ENCODE measurements at regions not wholly inside any gene's neighbourhood (a gene's known extent, or its start where the extent isn't known, plus 50 kb on each side); places are given as distances from the start of the nearest gene placed in this dataset.

DNA sequence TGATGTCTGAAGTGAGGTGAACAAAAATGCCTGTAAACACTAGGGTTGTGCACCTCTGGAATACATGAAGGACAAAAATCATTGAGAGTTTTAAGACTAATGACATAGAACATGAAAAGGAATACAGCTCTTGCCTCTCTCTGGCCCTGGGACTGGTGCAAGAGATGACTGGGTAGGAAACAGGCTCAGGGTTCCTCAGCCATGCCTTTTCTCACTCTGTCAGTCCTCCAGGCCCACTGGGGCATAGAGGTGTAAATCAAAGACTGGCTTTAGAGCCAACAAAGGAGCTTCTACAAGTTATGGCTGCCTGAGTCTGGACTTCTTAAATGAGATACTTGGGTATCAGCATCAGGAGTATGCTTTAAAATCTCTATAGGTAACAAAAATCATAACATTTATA lies 554.7 kb upstream of the KCNMB2 start:
- no peaks in the 10 kb centered on the region for H3K27me3 ChIP-seq (ENCODE audit: control insufficient read depth in 1 of 2, insufficient read depth in 2 of 2, low read length in 2 of 2)
- no peaks in the 10 kb centered on the region for H3K9me3 ChIP-seq (ENCODE audit: control insufficient read depth in 1 of 2, low read length in 2 of 2)
- H3K9ac ChIP-seq (ENCODE audit: low read depth in 1 of 2, low read length in 2 of 2) = no peak overlapping the region
- H3K36me3 ChIP-seq (ENCODE audit: control insufficient read depth in 1 of 2, insufficient read depth in 2 of 2, low read length in 2 of 2) = no peaks in the 10 kb centered on the region
- no peaks in the 10 kb centered on the region for H3K4me1 ChIP-seq (ENCODE audit: control insufficient read depth in 1 of 2, insufficient read depth in 2 of 2, low read length in 2 of 2)
- no peak overlapping the region for H3K27ac ChIP-seq (ENCODE audit: low read depth, low read length)
- no peak overlapping the region for H3K4me3 ChIP-seq (ENCODE audit: low read depth in 1 of 2, low read length in 2 of 2)

DNA sequence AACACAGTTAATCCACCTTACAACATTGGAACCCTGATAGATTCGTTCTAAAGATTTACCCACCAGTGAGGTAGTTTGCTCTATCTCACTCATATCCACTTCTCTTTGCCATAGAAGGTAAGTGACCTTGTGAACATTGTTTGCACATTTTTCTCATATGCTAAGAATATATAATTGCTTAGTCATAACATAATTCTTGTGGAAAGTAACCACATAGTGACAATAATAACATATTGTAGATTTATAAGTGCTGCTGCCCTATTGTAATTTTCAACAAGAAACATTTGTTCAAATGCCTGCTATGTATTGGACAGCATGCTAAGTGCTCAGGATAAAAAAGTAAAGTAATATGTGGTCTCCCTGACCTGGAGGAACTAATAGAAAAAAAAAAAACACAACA lies 554.2 kb upstream of the KCNMB2 start:
- H3K9me3 ChIP-seq (ENCODE audit: control insufficient read depth in 1 of 2, low read length in 2 of 2) = no peaks in the 10 kb centered on the region
- no peak overlapping the region for H3K27ac ChIP-seq (ENCODE audit: low read depth, low read length)
- H3K27me3 ChIP-seq (ENCODE audit: control insufficient read depth in 1 of 2, insufficient read depth in 2 of 2, low read length in 2 of 2) = no peaks in the 10 kb centered on the region
- H3K9ac ChIP-seq (ENCODE audit: low read depth in 1 of 2, low read length in 2 of 2) = no peak overlapping the region
- no peak overlapping the region for H3K4me3 ChIP-seq (ENCODE audit: low read depth in 1 of 2, low read length in 2 of 2)
- no peaks in the 10 kb centered on the region for H3K4me1 ChIP-seq (ENCODE audit: control insufficient read depth in 1 of 2, insufficient read depth in 2 of 2, low read length in 2 of 2)
- H3K36me3 ChIP-seq (ENCODE audit: control insufficient read depth in 1 of 2, insufficient read depth in 2 of 2, low read length in 2 of 2) = no peaks in the 10 kb centered on the region

DNA sequence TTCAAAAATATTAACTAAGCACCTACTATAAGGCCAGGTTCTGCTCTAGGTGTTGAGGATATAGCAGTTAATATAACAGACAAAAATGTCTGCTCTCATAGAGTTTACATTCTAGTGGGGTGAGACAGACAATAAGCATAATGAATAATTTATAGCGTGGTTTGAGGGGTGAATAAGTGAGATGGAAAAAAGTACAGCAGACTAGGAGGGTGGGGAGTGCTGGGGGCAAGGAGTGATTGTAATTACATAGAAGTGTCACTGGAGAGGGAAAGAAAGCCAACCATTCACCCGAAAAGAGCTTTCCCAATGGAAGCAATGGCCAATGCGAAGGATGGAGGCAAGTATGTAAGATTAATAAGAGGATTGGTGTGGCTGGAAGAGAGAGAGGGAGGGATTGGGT lies 552.9 kb upstream of the KCNMB2 start:
- no peak overlapping the region for H3K4me3 ChIP-seq (ENCODE audit: low read depth in 1 of 2, low read length in 2 of 2)
- no peaks in the 10 kb centered on the region for H3K36me3 ChIP-seq (ENCODE audit: control insufficient read depth in 1 of 2, insufficient read depth in 2 of 2, low read length in 2 of 2)
- no peaks in the 10 kb centered on the region for H3K4me1 ChIP-seq (ENCODE audit: control insufficient read depth in 1 of 2, insufficient read depth in 2 of 2, low read length in 2 of 2)
- no peak overlapping the region for H3K27ac ChIP-seq (ENCODE audit: low read depth, low read length)
- H3K9me3 ChIP-seq (ENCODE audit: control insufficient read depth in 1 of 2, low read length in 2 of 2) = no peaks in the 10 kb centered on the region
- H3K9ac ChIP-seq (ENCODE audit: low read depth in 1 of 2, low read length in 2 of 2) = no peak overlapping the region
- H3K27me3 ChIP-seq (ENCODE audit: control insufficient read depth in 1 of 2, insufficient read depth in 2 of 2, low read length in 2 of 2) = no peaks in the 10 kb centered on the region

DNA sequence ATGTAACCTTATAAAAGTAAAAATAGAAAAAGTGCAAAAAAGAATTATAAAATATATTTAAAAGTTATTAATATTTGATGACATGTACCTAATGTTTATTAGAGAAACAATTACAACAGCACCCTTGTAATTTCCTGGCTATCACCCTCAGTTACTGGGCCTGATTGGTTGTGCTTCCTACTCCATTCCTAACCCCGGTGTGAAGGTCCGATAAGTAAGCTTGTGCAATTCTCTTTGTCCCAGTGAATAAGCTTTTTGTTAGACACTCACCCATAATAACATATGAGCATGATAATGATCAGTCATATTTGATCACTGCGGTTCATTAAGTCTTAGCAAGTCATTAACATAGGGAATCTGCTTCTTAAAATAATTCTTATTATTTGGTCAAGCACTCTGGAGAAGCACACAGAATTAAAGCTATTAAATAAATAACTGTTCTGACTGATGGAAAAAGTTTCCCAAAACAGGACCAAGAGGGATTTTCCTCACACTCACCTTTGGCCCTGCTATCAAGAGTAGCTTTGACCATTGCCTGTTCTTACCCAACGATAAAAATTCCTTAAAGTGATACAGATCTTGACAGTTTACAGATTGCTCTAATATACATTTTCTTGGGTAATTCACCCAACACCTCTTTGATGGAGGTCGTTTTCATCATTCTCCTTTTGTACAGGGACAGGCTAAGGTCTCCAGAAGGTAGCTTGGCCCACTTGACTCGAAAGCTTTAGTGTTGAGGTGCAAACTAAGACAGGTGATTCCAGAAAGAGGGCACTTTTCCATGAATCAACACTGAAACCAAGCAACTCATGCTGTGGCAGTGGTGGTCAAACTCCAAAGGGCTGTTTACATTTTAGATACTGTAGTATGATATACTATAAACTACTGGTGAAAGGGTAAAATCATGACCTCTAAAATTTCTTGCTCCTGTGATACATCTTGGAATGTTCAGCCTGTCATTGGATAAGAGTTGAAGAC lies 543.0 kb upstream of the KCNMB2 start:
- H3K9me3 ChIP-seq (ENCODE audit: control insufficient read depth in 1 of 2, low read length in 2 of 2) = no peaks in the 10 kb centered on the region
- no peaks in the 10 kb centered on the region for H3K4me1 ChIP-seq (ENCODE audit: control insufficient read depth in 1 of 2, insufficient read depth in 2 of 2, low read length in 2 of 2)
- H3K27ac ChIP-seq (ENCODE audit: low read depth, low read length) = no peak overlapping the region
- no peaks in the 10 kb centered on the region for H3K27me3 ChIP-seq (ENCODE audit: control insufficient read depth in 1 of 2, insufficient read depth in 2 of 2, low read length in 2 of 2)
- no peak overlapping the region for H3K9ac ChIP-seq (ENCODE audit: low read depth in 1 of 2, low read length in 2 of 2)
- H3K36me3 ChIP-seq (ENCODE audit: control insufficient read depth in 1 of 2, insufficient read depth in 2 of 2, low read length in 2 of 2) = no peaks in the 10 kb centered on the region
- no peak overlapping the region for H3K4me3 ChIP-seq (ENCODE audit: low read depth in 1 of 2, low read length in 2 of 2)

DNA sequence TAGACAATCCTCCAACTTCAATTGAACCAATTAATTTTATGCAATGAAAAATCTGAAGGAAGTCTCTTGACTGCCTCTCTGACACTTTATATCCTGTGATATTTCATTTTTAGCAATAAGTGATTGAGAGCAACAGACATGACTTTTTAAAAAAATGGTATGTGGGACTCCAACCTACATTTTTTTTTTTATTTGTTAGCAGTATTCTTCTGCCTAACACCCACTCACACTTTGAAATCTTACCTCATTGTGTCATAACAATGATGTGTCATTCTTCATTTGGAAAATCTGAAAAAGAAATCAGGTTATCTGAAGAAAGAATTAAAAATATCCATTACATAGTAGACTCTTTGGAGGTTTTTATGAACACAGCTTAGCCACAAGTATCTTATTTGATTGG lies 541.3 kb upstream of the KCNMB2 start:
- Histone ChIP-seq H3K4me3 (ENCODE audit: low read depth in 1 of 2, low read length in 2 of 2) (no peak overlapping the region), H3K4me1 (ENCODE audit: control insufficient read depth in 1 of 2, insufficient read depth in 2 of 2, low read length in 2 of 2) (no peaks in the 10 kb centered on the region), H3K27ac (ENCODE audit: low read depth, low read length) (no peak overlapping the region), H3K9ac (ENCODE audit: low read depth in 1 of 2, low read length in 2 of 2) (no peak overlapping the region), H3K36me3 (ENCODE audit: control insufficient read depth in 1 of 2, insufficient read depth in 2 of 2, low read length in 2 of 2) (no peaks in the 10 kb centered on the region), H3K9me3 (ENCODE audit: control insufficient read depth in 1 of 2, low read length in 2 of 2) (no peaks in the 10 kb centered on the region), H3K27me3 (ENCODE audit: control insufficient read depth in 1 of 2, insufficient read depth in 2 of 2, low read length in 2 of 2) (no peaks in the 10 kb centered on the region)

DNA sequence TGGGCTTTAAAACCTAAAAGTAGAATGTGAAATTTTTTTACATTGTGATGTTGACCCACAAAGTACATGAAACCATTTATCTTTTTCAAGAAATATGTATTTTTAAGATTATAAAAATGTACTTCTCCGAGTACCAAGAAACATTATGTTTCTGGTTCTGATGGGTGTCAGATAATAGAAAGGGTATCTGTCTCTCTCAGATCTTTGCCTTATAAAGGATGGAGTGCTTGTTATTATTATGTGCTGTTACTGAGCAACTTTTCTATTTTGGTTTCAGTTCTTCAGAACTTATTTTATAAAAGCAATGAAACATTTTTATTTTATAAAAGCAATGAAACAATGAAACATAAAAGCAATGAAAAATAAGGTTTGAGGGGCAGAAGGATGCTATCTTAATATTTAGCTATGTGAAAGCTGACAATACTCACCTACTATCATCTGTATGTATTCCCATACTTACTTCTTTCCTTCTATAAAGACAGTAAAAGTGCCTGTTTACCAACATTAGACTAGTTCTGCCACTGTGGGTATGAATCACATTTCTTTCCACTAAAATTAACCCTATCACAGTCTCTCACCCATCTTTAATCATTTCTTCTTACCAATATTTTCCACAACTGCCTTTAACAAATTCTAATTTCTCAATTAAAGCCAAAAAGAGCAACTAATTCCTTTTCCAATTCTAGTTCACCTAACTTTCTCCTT lies 540.7 kb upstream of the KCNMB2 start:
- Histone ChIP-seq H3K27ac (ENCODE audit: low read depth, low read length) (no peak overlapping the region), H3K9me3 (ENCODE audit: control insufficient read depth in 1 of 2, low read length in 2 of 2) (no peaks in the 10 kb centered on the region), H3K4me1 (ENCODE audit: control insufficient read depth in 1 of 2, insufficient read depth in 2 of 2, low read length in 2 of 2) (no peaks in the 10 kb centered on the region), H3K36me3 (ENCODE audit: control insufficient read depth in 1 of 2, insufficient read depth in 2 of 2, low read length in 2 of 2) (no peaks in the 10 kb centered on the region), H3K9ac (ENCODE audit: low read depth in 1 of 2, low read length in 2 of 2) (no peak overlapping the region), H3K4me3 (ENCODE audit: low read depth in 1 of 2, low read length in 2 of 2) (no peak overlapping the region), H3K27me3 (ENCODE audit: control insufficient read depth in 1 of 2, insufficient read depth in 2 of 2, low read length in 2 of 2) (no peaks in the 10 kb centered on the region)

DNA sequence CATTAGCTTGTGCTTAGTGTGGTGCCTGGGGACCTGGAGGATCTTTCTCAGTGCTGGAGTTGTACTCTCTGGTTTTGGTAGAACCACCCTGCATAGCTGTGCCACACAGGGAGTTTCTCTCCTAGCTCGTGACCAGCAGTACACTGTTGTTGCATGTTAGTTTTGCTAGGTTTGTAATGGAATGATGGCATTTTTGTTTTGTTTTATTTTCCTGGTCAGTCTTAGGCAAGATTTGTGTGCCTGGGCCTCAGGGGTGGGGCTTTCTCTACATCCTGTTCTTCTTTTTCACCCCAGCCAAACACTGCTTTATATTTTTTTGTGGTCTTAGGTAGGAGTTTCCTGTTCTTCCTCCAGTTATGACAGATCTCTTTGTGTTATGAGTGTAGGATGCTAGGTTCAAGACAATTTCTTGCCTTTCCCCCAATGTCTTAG lies 534.5 kb upstream of the KCNMB2 start:
- Histone ChIP-seq H3K27ac (ENCODE audit: low read depth, low read length) (no peak overlapping the region), H3K9me3 (ENCODE audit: control insufficient read depth in 1 of 2, low read length in 2 of 2) (no peaks in the 10 kb centered on the region), H3K27me3 (ENCODE audit: control insufficient read depth in 1 of 2, insufficient read depth in 2 of 2, low read length in 2 of 2) (no peaks in the 10 kb centered on the region), H3K9ac (ENCODE audit: low read depth in 1 of 2, low read length in 2 of 2) (no peak overlapping the region), H3K36me3 (ENCODE audit: control insufficient read depth in 1 of 2, insufficient read depth in 2 of 2, low read length in 2 of 2) (no peaks in the 10 kb centered on the region), H3K4me1 (ENCODE audit: control insufficient read depth in 1 of 2, insufficient read depth in 2 of 2, low read length in 2 of 2) (no peaks in the 10 kb centered on the region), H3K4me3 (ENCODE audit: low read depth in 1 of 2, low read length in 2 of 2) (no peak overlapping the region)

DNA sequence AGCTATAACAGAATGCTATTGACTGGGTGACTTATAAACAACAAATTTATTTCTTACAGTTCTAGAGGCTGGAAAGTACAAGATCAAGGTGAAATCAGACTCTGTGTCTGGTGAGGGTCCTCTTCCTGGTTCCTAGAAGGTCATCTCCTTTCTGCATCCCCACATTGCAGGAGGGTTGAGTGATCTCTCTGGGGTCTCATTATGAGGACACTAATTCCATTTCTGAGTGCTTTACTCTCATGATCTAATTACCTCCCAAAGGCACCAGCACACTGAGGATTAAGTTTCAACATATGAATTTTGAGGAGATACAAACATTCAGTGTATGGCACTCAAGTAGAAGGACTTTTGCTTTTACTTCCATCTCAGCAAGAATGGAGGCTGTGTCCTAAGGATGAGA lies 534.1 kb upstream of the KCNMB2 start:
- H3K27me3 ChIP-seq (ENCODE audit: control insufficient read depth in 1 of 2, insufficient read depth in 2 of 2, low read length in 2 of 2) = no peaks in the 10 kb centered on the region
- H3K4me3 ChIP-seq (ENCODE audit: low read depth in 1 of 2, low read length in 2 of 2) = no peak overlapping the region
- H3K9me3 ChIP-seq (ENCODE audit: control insufficient read depth in 1 of 2, low read length in 2 of 2) = no peaks in the 10 kb centered on the region
- no peak overlapping the region for H3K27ac ChIP-seq (ENCODE audit: low read depth, low read length)
- H3K4me1 ChIP-seq (ENCODE audit: control insufficient read depth in 1 of 2, insufficient read depth in 2 of 2, low read length in 2 of 2) = no peaks in the 10 kb centered on the region
- no peaks in the 10 kb centered on the region for H3K36me3 ChIP-seq (ENCODE audit: control insufficient read depth in 1 of 2, insufficient read depth in 2 of 2, low read length in 2 of 2)
- no peak overlapping the region for H3K9ac ChIP-seq (ENCODE audit: low read depth in 1 of 2, low read length in 2 of 2)

DNA sequence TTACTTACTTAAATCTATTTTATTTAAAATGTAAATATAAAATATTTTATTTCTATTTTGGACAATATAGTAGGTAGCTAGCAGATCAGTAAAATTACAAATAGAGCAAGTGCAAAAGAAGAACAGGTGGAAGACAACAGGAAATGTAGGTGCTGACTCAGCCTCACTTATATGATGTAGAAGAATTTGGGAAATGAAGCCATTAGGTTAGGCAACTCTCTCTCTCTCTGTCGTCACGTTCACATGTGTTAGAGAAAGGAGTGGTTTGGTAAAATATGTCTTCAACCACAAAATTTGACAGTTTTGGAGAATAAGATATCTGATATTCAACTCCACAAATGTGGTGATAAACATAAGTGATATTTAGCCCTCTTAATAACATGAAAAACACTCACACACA lies 532.5 kb upstream of the KCNMB2 start:
- Histone ChIP-seq H3K27ac (ENCODE audit: low read depth, low read length) (no peak overlapping the region), H3K4me1 (ENCODE audit: control insufficient read depth in 1 of 2, insufficient read depth in 2 of 2, low read length in 2 of 2) (no peaks in the 10 kb centered on the region), H3K36me3 (ENCODE audit: control insufficient read depth in 1 of 2, insufficient read depth in 2 of 2, low read length in 2 of 2) (no peaks in the 10 kb centered on the region), H3K9ac (ENCODE audit: low read depth in 1 of 2, low read length in 2 of 2) (no peak overlapping the region), H3K4me3 (ENCODE audit: low read depth in 1 of 2, low read length in 2 of 2) (no peak overlapping the region), H3K27me3 (ENCODE audit: control insufficient read depth in 1 of 2, insufficient read depth in 2 of 2, low read length in 2 of 2) (no peaks in the 10 kb centered on the region), H3K9me3 (ENCODE audit: control insufficient read depth in 1 of 2, low read length in 2 of 2) (no peaks in the 10 kb centered on the region)

DNA sequence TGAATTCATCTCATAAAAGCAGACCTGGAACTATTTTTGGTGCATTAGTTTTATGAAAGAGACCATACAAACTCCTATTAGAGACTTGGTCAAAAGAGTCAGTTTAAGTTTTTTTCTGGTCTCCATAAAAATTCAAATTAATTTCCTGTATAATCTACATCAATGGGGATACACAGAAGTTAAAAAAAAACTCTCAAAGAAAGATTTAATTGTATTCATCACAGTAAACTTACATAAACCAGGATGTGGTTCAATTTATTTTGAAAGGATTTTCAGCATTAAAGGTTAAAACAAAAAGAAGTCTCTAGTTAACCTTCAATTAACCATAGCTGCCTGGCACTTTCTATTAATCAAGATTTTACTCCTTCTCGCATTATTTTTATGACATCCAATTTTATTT lies 530.3 kb upstream of the KCNMB2 start:
- Histone ChIP-seq H3K4me1 (ENCODE audit: control insufficient read depth in 1 of 2, insufficient read depth in 2 of 2, low read length in 2 of 2) (no peaks in the 10 kb centered on the region), H3K9ac (ENCODE audit: low read depth in 1 of 2, low read length in 2 of 2) (no peak overlapping the region), H3K27me3 (ENCODE audit: control insufficient read depth in 1 of 2, insufficient read depth in 2 of 2, low read length in 2 of 2) (no peaks in the 10 kb centered on the region), H3K4me3 (ENCODE audit: low read depth in 1 of 2, low read length in 2 of 2) (no peak overlapping the region), H3K9me3 (ENCODE audit: control insufficient read depth in 1 of 2, low read length in 2 of 2) (no peaks in the 10 kb centered on the region), H3K27ac (ENCODE audit: low read depth, low read length) (no peak overlapping the region), H3K36me3 (ENCODE audit: control insufficient read depth in 1 of 2, insufficient read depth in 2 of 2, low read length in 2 of 2) (no peaks in the 10 kb centered on the region)

Data from duodenal mucosa (tissue), 2 donors.